SJCRH30 (cell line): ENCODE measurements at regions not wholly inside any gene's neighbourhood (a gene's known extent, or its start where the extent isn't known, plus 50 kb on each side); places are given as distances from the start of the nearest gene placed in this dataset.

Experiments used
- DNase-seq, 2 experiments: peaks; one replicate each; pipeline ENCODE4 v3.0.0-alpha.2; 2015 to 2020
- H3K27ac ChIP-seq: fragments of 250-450 bp; sonication (Bioruptor Pico); 2 replicates; pipeline ENCODE4 v1.5.1; 2020; ENCODE audit warnings: mild to moderate bottlenecking, moderate library complexity
- H3K27me3 ChIP-seq: fragments of 250-450 bp; sonication (Bioruptor Pico); 2 replicates; pipeline ENCODE4 v1.5.1; 2020; ENCODE audit warnings: mild to moderate bottlenecking, moderate library complexity
- H3K36me3 ChIP-seq: fragments of 250-450 bp; sonication (Bioruptor Pico); 2 replicates; pipeline ENCODE4 v1.5.1; 2020; ENCODE audit warnings: mild to moderate bottlenecking, moderate library complexity
- H3K4me1 ChIP-seq: fragments of 250-450 bp; sonication (Bioruptor Pico); 2 replicates; pipeline ENCODE4 v1.5.1; 2020; ENCODE audit warnings: mild to moderate bottlenecking, moderate library complexity
- H3K4me3 ChIP-seq: fragments of 250-450 bp; sonication (Bioruptor Pico); 2 replicates; pipeline ENCODE4 v1.5.1; 2020; ENCODE audit warnings: mild to moderate bottlenecking, moderate library complexity
- H3K9me3 ChIP-seq: fragments of 250-450 bp; sonication (Bioruptor Pico); replicated peaks from 2 replicates; pipeline ENCODE4 v1.5.1; 2020; ENCODE audit warnings: mild to moderate bottlenecking, moderate library complexity

DNA sequence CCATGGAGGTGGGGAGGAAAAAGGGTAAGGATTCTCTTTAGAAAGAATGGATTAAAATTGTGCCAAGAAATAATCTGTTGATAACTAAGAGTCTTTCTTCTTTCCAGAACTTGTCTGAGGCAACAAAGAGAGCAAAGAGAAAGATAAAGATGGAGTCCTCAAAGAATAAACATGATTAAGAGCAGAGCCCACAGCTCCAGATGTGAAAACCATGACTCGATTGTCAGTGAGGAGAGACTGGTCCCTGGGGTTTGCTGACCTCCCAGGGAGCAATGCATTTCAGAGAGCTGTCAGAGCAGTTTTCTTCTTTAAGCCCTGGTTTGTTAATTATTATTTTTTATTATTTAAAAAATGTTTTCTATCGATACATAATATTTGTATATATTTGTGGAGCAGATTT, 74.6 kb downstream of the TMEM100 start:
- no peaks in the 10 kb centered on the region for H3K9me3 ChIP-seq
- H3K36me3 ChIP-seq: no peaks in the 10 kb centered on the region
- H3K27ac ChIP-seq: no peak overlapping the region
- DNase-seq: no peak
- no peaks in the 10 kb centered on the region for H3K27me3 ChIP-seq
- H3K4me3 ChIP-seq: no peak overlapping the region
- peaks cover 3% of the 10 kb centered on the region for H3K4me1 ChIP-seq

DNA sequence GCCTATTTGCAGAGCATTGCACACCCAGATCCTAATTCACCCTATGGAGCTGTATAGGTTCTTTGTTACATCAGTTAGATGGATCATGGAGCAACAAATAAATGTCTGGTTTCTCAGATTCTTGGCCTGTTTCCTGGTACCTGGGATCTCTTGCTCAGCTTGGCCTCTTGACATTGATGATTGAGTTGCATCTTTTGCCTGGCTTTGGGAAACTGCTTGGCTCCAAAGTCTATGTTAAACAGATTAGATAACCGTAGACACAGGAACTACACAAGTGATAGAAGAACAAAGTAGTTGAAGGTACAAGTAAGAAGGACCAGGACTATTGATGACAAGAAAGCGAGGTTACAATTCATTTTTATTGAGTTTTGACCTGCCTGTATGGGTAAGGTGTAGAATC, 77.3 kb downstream of the TMEM100 start:
- Histone ChIP-seq H3K4me3 (no peak overlapping the region), H3K27me3 (no peaks in the 10 kb centered on the region), H3K4me1 (peaks cover 14% of the 10 kb centered on the region), H3K27ac (no peak overlapping the region), H3K36me3 (no peaks in the 10 kb centered on the region), H3K9me3 (no peaks in the 10 kb centered on the region)
- no peak for DNase-seq

DNA sequence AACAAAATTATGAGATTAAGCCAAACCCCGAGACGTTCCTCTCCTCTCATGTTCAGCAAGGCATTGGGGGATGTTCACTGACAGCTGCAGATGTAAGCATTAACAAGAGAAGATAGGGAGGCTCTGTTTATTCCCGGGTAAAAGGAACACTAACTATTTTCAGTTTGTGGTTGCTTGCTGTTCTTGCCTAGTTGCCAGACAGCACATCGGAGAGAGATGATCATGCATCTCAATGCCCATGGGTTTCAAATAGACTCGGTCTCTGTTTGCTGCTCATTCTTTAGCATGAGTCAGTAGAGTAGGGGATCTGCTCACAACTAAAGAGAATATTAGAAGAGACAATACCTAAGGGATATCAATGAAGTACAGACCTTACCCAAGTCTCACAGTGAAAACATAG, 78.3 kb downstream of the TMEM100 start:
- DNase-seq: peak in 1 of 2 experiments; percentile 21
- no peak overlapping the region for H3K4me3 ChIP-seq

DNA sequence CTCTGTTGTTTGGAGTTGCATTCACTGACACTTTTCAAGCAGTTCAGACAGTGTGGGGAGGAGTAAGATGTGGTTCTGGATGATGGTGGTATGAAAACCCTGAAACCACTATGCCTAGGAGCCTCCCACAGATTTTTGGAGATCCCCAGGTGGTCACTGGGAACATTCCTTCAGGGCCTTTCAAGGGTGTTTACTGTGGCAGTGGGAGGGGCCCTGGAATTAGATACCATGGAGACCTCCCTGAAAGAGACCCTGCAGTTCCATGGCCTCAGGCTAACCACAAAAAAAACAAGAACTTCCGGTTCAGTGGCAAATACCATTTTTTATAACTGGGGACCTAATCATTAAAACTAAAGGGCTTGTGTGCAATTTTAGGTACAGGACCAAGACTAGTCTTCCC, 79.9 kb downstream of the TMEM100 start:
- H3K27me3 ChIP-seq: no peaks in the 10 kb centered on the region
- peaks cover 14% of the 10 kb centered on the region for H3K4me1 ChIP-seq
- peak; percentile 62 to 76 for DNase-seq
- no peaks in the 10 kb centered on the region for H3K9me3 ChIP-seq
- H3K36me3 ChIP-seq: no peaks in the 10 kb centered on the region
- H3K27ac ChIP-seq: no peak overlapping the region
- H3K4me3 ChIP-seq: no peak overlapping the region

More for the DNA sequence above, 78.3 kb downstream of the TMEM100 start:
- Histone ChIP-seq H3K27ac (no peak overlapping the region), H3K9me3 (no peaks in the 10 kb centered on the region), H3K36me3 (no peaks in the 10 kb centered on the region), H3K4me1 (peaks cover 14% of the 10 kb centered on the region), H3K27me3 (no peaks in the 10 kb centered on the region)

DNA sequence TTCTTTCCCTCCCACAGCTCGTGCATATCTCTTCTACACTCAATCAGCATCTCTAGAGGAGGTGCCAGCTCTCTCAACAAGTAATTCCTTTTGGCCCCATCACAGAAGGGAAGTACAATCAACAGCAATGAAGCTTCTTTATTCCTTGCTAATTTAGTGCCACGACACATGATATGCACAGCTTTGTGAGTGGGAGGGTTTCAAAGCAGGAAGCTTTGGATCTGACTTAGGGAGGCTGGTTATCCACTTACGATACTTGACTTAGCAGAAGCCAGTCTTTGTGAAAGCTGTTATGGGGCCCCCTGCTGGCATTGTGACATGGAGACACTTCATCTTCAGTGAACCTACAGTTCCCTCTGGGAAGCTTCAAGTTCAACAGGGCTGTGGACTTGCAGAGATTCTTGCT, 81.0 kb downstream of the TMEM100 start:
- DNase-seq: peak; percentile 50 to 79
- no peaks in the 10 kb centered on the region for H3K9me3 ChIP-seq
- no peak overlapping the region for H3K27ac ChIP-seq

DNA sequence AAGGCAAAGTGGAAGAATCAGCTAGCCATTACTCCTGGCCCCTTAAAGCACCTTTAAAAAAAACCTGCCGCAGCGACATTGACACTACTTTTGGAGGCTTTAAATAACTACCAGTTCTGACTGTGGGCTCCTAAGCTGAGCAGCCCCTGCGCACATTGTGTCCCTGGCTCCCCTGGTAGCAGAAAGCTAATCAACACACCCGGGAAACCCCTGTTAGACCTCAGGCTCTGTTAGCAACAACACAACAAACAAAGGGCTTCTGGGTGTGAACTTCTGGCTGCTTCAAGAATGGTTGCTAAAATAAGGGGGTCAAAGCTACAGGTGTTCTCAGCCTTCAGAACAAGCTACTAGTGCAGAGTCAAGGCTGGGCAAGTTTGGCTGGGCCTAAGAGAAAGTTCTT, 83.6 kb downstream of the TMEM100 start:
- Histone ChIP-seq H3K27ac (no peak overlapping the region), H3K4me3 (no peak overlapping the region), H3K27me3 (no peaks in the 10 kb centered on the region), H3K9me3 (no peaks in the 10 kb centered on the region), H3K36me3 (no peaks in the 10 kb centered on the region), H3K4me1 (peaks cover 14% of the 10 kb centered on the region)
- DNase-seq: no peak

More for the DNA sequence above, 81.0 kb downstream of the TMEM100 start:
- Histone ChIP-seq H3K4me3 (no peak overlapping the region), H3K4me1 (peaks cover 14% of the 10 kb centered on the region), H3K27me3 (no peaks in the 10 kb centered on the region), H3K36me3 (no peaks in the 10 kb centered on the region)

DNA sequence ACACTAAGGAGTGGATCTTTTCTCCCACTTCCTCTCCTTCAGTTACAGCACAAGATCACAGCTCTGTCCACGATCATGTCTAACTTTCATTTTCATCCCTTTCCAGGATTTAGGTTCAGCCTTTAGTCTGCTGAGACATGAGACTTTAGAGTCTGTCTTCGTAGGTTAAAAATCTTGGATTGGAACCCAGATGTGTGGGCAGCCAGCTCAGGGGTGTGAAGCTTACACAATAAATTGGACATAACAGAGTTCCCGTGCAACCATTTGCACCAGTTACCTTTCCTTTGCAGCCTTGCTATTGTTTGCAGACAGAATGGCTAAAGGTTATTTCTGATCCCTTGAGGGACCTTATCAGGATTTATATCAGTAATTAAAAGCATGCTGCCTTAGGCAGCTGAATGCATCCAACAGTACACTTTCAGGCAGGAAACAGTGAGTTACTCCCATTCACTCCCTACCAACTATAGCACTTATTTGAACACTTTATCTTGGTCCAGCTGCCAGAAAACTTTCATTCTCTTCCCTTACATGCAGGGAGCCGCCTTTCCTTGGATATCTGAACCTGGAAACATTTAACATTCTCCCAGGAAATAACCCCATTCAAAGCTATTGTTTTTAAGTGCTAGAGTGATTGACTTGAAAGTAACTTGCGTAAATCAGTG, 87.3 kb downstream of the TMEM100 start:
- H3K4me3 ChIP-seq: no peak overlapping the region
- H3K27me3 ChIP-seq: no peaks in the 10 kb centered on the region
- no peak for DNase-seq

DNA sequence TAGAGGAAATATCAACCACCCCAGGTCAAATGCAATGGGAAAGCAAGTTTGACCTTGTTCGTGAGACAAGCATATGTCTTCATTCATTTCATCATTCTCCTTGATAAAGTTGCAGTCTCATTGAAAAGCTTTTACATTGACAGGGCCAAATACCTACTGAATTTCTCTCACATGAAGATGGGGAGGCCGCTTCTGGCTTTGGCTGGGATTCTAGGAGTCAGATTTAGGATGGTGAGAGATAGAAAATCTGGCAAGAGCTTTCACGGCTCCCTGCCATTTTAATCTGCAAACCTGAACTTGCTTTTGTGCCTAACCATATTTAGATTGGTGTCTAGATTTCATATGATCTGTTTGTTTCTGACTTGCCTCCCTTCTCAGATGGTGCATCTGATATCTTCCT, 88.0 kb downstream of the TMEM100 start:
- no peak for DNase-seq
- Histone ChIP-seq H3K4me1 (no peaks in the 10 kb centered on the region), H3K27ac (no peak overlapping the region), H3K27me3 (no peaks in the 10 kb centered on the region), H3K36me3 (no peaks in the 10 kb centered on the region), H3K4me3 (no peak overlapping the region), H3K9me3 (no peaks in the 10 kb centered on the region)

More for the DNA sequence above, 87.3 kb downstream of the TMEM100 start:
- no peaks in the 10 kb centered on the region for H3K4me1 ChIP-seq
- no peak overlapping the region for H3K27ac ChIP-seq
- H3K36me3 ChIP-seq: no peaks in the 10 kb centered on the region
- H3K9me3 ChIP-seq: no peaks in the 10 kb centered on the region

DNA sequence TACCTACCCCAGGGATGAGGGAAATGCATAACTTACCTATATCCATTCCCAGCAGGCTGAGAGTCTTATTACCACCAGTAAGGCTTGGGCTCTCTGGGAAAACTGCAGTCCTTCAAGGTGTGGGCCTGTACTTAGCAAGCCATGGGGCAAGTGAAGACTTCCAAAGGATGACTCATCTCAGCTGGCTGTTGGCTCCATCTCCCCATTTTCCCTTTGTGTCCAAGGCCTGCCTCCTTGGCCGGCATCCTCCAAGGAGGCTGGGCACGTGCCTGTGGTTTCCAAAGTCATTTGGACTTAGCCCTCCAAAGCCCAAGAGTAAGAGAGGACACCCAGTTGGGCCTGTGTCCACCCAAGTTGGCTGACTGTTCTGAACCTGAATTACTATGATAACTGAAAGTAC, 89.8 kb downstream of the TMEM100 start:
- Histone ChIP-seq H3K27ac (no peak overlapping the region), H3K4me1 (no peaks in the 10 kb centered on the region), H3K9me3 (no peaks in the 10 kb centered on the region), H3K36me3 (no peaks in the 10 kb centered on the region), H3K4me3 (no peak overlapping the region), H3K27me3 (no peaks in the 10 kb centered on the region)
- no peak for DNase-seq

DNA sequence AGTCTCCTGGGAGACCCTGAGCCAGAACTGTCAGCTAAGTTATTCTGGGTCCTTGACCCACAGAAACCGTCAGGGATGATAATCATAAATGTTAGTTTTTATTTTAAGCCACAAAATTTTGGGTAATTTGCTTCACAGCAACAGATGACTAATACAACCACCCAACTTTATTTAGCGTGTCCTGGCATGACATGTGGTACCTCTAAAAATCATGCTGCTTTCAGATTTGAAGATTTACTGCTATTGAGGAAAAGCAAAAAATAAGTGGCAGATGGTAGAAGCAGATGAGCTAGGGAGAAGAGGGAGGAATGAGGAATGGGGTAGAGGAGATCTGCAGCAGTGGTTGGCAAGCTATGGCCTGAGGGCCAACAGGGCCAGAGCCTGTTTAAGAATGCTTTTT, 90.4 kb downstream of the TMEM100 start:
- Histone ChIP-seq H3K4me1 (no peaks in the 10 kb centered on the region), H3K9me3 (no peaks in the 10 kb centered on the region), H3K36me3 (no peaks in the 10 kb centered on the region), H3K27me3 (no peaks in the 10 kb centered on the region), H3K27ac (no peak overlapping the region), H3K4me3 (no peak overlapping the region)
- no peak for DNase-seq

DNA sequence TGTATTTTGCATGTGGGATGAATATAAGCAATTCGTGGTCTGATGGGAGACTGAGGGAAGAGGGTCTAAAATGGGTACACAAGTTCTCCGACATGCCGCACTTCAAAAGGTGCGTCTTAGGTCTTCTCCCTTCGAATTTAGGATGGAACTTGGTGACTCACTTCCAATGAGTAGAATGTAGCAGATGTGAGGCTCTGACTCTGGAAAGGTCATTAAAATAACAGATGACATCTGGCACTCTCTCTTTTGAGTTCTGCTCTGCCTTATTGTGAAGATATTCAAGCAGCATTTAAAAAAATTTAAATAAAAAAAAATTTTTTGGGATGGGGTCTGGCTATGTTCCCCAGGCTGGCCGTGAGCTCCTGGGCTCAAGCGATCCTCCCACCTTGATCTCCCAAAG, 92.7 kb downstream of the TMEM100 start:
- Histone ChIP-seq H3K4me1 (no peaks in the 10 kb centered on the region), H3K27me3 (no peaks in the 10 kb centered on the region), H3K27ac (no peak overlapping the region), H3K36me3 (no peaks in the 10 kb centered on the region), H3K9me3 (no peaks in the 10 kb centered on the region), H3K4me3 (no peak overlapping the region)
- DNase-seq: no peak

DNA sequence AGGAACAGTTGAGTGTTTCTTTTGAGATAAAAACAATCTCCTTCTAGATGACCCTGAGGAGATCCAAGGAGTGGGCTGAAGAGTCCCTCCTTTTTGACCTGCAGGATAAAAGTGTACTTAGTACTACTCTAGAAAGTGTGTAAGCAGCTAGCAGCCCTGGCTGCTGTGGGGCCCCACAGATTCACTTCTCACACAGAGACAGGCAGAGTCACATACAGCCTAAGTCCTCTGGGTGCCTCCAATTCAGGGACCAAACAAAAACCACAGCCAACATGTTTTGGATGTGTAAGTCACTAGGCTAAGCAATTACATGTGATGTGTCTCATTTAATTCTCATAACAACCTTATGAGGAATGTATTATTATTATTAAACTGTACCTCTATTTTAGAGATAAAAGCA, 97.1 kb downstream of the TMEM100 start:
- Histone ChIP-seq H3K36me3 (no peaks in the 10 kb centered on the region), H3K9me3 (no peaks in the 10 kb centered on the region), H3K27me3 (no peaks in the 10 kb centered on the region), H3K27ac (no peak overlapping the region), H3K4me3 (no peak overlapping the region), H3K4me1 (peaks cover 7% of the 10 kb centered on the region; the same call in 1 of the 2 replicates)
- DNase-seq: no peak

DNA sequence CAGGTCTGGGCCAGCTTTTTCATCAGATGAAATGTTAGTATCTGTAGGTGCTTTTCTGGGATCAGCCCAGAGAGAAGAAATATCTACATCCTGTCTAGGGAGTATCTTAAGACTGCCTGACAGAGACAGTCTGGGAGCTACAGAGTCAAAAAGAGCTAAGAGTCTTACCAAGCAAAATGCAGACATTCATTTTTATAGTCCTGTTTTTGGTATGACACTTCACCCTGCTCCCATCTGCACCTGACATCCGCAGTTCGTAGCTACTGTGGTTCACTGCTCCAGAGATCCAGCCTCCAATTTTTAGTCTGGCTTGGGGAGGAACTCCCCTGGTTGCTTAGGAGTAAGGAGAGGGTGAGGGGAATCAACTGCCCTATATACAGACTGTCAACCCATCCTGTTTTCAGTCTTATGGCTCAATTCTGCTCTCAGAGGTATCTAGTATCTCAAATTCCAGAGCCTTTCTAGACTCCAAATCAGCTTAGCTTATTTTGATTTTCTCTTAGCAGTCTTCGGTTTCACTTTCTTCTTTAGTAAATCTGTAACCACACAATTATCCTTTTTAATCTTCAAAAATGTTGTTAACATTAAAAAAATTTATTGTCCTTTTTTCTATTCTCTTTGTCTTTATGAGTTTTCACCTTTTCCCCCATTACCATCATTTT, 97.8 kb downstream of the TMEM100 start:
- DNase-seq: no peak
- Histone ChIP-seq H3K27me3 (no peaks in the 10 kb centered on the region), H3K4me3 (no peak overlapping the region), H3K4me1 (peaks cover 10% of the 10 kb centered on the region; the same call in 1 of the 2 replicates), H3K36me3 (no peaks in the 10 kb centered on the region), H3K9me3 (no peaks in the 10 kb centered on the region), H3K27ac (no peak overlapping the region)

DNA sequence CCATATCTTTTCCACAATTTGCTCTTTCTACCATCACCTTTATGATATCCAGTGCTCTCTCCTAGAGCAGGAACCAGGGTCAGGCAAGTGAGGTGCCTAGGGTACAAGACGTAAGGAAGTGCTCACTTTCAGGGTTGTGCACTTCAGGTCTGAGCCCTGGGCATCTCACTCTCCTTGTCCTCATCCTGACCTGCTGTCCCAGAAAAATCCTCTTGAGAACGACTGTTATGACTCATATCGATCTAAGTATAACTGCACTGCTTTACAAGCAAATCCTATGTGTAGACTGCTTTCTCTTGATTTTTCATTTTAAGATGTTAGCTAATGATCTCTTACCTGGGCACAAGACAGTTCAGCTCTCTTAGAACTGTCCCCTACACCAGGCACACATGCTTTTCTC, 100.1 kb downstream of the TMEM100 start:
- H3K27ac ChIP-seq: no peak overlapping the region
- no peak for DNase-seq
- H3K9me3 ChIP-seq: no peaks in the 10 kb centered on the region
- no peak overlapping the region for H3K4me3 ChIP-seq
- peaks cover 10% of the 10 kb centered on the region; the same call in 1 of the 2 replicates for H3K4me1 ChIP-seq
- H3K36me3 ChIP-seq: no peaks in the 10 kb centered on the region
- no peaks in the 10 kb centered on the region for H3K27me3 ChIP-seq

DNA sequence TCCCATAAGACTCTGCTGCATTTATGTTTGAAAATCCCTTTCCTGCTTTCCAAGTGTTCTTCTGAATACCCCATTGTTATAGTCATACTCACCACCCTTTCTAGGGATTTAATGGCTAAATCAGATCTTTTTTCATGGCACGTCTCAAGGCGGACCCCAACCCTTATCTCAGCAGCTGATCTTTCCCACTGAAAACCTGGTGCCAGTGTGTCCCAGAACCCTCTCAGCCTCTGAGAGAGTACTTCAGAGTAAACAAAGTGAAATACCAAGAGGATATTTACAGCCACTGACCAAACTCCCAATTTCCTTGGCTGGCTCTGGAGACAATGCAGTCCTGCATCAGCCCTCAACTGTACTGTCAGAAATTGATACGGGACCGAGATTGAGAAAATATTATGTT, 101.7 kb downstream of the TMEM100 start:
- H3K4me1 ChIP-seq: peaks cover 10% of the 10 kb centered on the region; the same call in 1 of the 2 replicates
- no peaks in the 10 kb centered on the region for H3K27me3 ChIP-seq
- no peak overlapping the region for H3K27ac ChIP-seq
- no peak overlapping the region for H3K4me3 ChIP-seq
- DNase-seq: peak in 1 of 2 experiments; percentile 27
- H3K9me3 ChIP-seq: no peaks in the 10 kb centered on the region
- H3K36me3 ChIP-seq: no peaks in the 10 kb centered on the region

DNA sequence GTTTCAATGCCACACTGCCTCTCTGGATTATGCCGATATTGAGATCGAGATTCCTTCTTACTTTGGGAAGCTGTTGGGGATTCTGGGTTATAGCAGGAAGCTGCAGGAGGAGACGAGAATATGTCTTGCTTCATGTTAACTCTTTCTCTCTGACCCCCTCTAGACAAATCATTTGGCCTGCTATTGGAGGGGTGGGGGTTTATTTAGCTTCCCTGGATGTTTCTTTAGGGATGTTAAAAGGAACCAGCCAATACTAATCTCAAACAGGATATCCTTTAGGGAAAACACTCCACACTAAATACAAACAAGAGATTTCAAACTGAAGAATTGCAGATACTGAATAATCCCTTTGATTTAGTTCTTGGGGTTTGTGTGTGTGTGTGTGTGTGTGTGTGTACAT, 102.6 kb downstream of the TMEM100 start:
- no peak for DNase-seq
- no peaks in the 10 kb centered on the region for H3K36me3 ChIP-seq
- H3K27me3 ChIP-seq: no peaks in the 10 kb centered on the region
- H3K4me3 ChIP-seq: no peak overlapping the region
- H3K4me1 ChIP-seq: peaks cover 10% of the 10 kb centered on the region; the same call in 1 of the 2 replicates
- H3K27ac ChIP-seq: no peak overlapping the region
- H3K9me3 ChIP-seq: no peaks in the 10 kb centered on the region
